ENCODE measurements at regions not wholly inside any gene's neighbourhood (a gene's known extent, or its start where the extent isn't known, plus 50 kb on each side); places are given as distances from the start of the nearest gene placed in this dataset.

DNA sequence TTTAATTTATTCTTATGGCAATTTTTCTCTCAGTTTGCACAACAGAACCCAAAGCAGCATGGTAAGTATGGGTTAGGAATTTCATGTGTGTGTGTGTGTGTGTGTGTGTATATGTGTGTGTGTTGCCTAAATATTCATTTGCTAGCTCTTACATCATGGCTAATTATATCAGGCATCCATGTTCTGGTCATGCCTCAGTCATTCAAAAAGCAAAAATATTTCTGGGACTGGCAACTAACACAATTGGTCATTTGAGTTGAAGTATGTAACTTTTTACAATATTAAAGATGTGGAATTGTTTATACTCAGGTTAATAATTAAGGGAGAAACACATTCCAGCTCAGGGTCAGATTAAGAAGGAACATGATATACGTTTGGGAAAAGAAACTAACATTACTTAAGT lies 67.6 kb upstream of the PHYHIPL start:
- TF ChIP-seq, protein P1, sequence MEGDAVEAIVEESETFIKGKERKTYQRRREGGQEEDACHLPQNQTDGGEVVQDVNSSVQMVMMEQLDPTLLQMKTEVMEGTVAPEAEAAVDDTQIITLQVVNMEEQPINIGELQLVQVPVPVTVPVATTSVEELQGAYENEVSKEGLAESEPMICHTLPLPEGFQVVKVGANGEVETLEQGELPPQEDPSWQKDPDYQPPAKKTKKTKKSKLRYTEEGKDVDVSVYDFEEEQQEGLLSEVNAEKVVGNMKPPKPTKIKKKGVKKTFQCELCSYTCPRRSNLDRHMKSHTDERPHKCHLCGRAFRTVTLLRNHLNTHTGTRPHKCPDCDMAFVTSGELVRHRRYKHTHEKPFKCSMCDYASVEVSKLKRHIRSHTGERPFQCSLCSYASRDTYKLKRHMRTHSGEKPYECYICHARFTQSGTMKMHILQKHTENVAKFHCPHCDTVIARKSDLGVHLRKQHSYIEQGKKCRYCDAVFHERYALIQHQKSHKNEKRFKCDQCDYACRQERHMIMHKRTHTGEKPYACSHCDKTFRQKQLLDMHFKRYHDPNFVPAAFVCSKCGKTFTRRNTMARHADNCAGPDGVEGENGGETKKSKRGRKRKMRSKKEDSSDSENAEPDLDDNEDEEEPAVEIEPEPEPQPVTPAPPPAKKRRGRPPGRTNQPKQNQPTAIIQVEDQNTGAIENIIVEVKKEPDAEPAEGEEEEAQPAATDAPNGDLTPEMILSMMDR (conservative IDR thresholded peaks at IDR 0.05 in 1 of 2, IDR thresholded peaks at IDR 0.05 in 1 of 2; ENCODE audit: extremely low read depth in 1 of 2, insufficient read depth in 1 of 2, low read depth in 1 of 2, low read length in 2 of 2) = no peak
- no peak for TF ChIP-seq EZH2 (IDR thresholded peaks at IDR 0.05; ENCODE audit: borderline replicate concordance, low read length)

All from mammary epithelial cell (primary cell).